HG03565 (cell line): ENCODE measurements at regions not wholly inside any gene's neighbourhood (a gene's known extent, or its start where the extent isn't known, plus 50 kb on each side); places are given as distances from the start of the nearest gene placed in this dataset.
"Not testable (repeated sequence)": the region's sequence is repeated elsewhere in the genome, so short reads cannot be mapped to it uniquely, and the experiment has no call there.

Experiments used
- ATAC-seq: cut with Tn5 transposase; IDR thresholded peaks from one replicate; pipeline ENCODE4 v1.9.1; 2021; ENCODE audit warnings: mild to moderate bottlenecking, moderate library complexity; ENCODE audit not compliant: unreplicated experiment

DNA sequence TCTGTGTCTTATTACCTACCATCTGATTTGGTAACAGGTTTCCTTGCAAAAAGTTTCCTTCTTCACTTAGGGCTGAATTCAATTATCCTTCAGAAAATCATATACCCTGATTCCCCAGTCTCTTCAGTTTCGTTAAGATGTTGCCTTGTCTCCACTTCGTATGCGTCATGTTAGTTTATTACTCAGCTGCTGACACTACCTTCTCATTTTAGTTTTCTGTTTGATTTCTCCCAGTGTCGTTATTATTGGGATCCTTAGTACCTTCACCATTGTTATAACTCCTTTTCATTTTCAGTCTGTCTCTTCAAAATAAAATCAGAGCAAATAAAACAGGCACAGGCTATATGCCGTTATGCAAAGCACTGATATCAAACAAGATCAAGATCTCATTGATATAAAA lies 87.5 kb upstream of the RBPJ start:
- ATAC-seq, result no peak

DNA sequence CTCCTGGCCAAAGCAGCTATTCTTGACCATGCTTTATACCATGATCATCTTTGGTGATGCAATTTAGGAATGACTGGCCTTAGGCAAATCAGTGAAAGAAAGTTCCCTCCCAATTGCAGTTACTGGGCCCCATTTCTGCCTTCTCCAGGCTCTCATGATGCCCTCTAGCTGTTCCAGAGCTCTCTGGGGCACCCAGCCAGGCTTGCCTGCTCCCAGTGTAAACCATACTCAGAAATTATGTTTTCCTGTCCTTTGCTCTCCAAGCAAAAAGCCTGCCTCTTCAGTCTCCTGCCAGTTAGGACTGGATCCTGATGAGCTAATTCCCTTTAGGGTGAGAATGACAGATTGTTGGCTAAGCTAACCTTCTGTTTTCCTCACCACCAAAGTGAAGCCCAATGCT lies 85.3 kb upstream of the RBPJ start:
- ATAC-seq, result no peak

- no peak for ATAC-seq
Measured at GRCh38 chr4:26237916-26238315, 82.9 kb upstream of the RBPJ start.

GRCh38 chr4:26238426-26238777 lies 82.4 kb upstream of the RBPJ start:
- ATAC-seq, result no peak

GRCh38 chr4:26238778-26239679 lies 81.8 kb upstream of the RBPJ start:
- no peak for ATAC-seq

DNA sequence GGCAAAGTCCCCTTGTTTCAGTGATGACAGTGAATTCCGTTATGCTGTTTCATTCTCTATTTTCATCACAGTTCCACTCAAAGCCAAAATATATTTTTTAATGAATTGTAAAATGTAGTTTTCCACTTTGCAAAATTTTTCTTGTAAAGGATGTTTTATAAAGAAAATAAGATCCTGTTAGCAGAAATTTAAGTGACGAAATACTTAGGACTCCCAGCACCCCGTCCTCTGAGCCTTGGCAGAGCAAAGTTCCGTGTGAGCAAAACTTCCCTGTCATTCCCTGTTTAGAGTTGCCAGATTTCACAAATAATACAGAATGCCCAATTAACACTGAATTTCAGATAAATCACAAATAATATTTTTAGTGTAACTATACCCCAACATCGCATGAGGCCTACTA lies 81.0 kb upstream of the RBPJ start:
- ATAC-seq, result no peak

GRCh38 chr4:26241179-26241578 lies 79.6 kb upstream of the RBPJ start:
- ATAC-seq, result no peak

DNA sequence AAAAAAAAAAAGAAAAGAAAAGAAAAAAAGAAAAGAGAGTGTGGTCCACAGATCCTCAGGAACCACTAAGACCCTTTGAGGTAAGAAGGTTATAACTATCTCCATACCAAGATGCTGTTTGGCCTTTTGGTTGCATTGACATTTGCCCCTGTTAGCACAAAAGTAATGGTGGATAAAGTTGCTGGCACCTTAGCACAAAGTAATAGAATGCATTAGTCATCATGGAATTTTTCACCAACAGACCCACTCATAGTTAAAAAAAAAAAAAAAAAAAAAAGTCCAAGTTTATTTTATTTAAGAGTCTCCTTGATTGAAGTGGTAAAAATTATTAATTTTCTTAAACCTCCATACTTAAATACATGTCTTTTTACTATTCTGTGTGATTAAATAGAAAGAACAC lies 78.4 kb upstream of the RBPJ start:
- no peak for ATAC-seq

GRCh38 chr4:26244138-26244537 lies 76.7 kb upstream of the RBPJ start:
- ATAC-seq, result not testable (repeated sequence)

- ATAC-seq, result no peak
Measured at GRCh38 chr4:26248647-26249046, 72.2 kb upstream of the RBPJ start.

- peak; percentile 56 for ATAC-seq
Measured at GRCh38 chr4:26252349-26253025, 68.3 kb upstream of the RBPJ start.

- no peak for ATAC-seq
Measured at GRCh38 chr4:26253968-26254367, 66.8 kb upstream of the RBPJ start.

DNA sequence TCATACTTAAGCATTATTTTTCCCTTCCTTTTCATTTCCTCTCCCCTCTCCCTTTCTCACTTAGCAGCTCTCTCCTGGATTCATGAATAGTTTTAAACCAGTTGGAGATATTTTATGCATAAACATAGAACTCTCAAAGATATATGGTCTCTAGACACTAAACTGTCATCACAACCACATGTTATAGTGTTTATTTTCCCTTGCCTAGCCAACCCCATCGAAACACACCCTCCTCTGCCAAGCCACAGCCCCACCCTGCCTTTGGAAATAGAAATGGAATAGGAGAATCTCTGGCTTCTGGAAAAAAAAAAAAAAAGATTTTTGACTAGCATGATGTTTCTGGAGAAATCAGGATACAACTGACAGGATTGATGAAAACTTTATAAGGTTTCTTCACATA lies 64.8 kb upstream of the RBPJ start:
- no peak for ATAC-seq

GRCh38 chr4:26257444-26257843 lies 63.4 kb upstream of the RBPJ start:
- ATAC-seq, result not testable (repeated sequence)

GRCh38 chr4:26257850-26258249 lies 63.0 kb upstream of the RBPJ start:
- ATAC-seq, result peak; percentile 69

- no peak for ATAC-seq
Measured at GRCh38 chr4:26260571-26260970, 60.2 kb upstream of the RBPJ start.

- no peak for ATAC-seq
Measured at GRCh38 chr4:26261405-26261804, 59.4 kb upstream of the RBPJ start.

DNA sequence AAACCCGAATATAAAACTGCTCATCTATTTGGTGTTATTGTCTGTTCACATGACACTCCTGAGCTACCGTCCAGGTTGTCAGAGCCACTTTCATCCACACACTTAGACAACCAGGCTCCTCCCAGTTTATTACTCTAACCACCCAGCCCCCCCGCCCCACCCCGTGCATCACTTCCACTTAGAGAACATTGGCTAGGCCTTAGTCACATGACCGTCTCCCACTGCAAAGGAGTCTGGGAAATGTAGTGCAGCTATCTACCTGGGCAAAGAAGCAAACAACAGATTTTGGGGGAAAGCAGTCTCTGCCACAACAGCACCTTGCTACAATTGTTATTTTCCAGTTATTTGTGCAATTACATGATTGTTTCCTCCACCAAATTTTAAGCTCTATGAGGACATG lies 57.6 kb upstream of the RBPJ start:
- no peak for ATAC-seq

GRCh38 chr4:26264109-26264508 lies 56.7 kb upstream of the RBPJ start:
- no peak for ATAC-seq

DNA sequence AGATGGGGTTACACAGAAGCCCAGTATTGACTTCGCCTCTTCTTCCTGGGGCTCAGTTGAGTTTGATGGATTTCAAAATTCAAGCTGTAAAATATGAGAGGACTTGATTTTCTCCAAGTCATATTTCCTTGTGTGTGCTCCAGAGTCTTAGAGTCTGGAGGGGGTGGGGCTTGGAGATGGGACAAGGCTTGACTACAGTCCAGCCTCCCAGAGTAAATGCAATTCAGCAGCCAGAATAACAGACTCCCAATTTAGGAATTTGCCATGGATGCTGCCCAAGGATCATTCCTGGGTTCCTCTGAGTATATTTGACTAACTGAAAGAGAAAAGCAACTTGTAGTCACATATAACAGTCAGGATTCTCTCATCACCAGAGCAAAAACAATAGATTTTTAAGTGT lies 53.7 kb upstream of the RBPJ start:
- ATAC-seq, result no peak

DNA sequence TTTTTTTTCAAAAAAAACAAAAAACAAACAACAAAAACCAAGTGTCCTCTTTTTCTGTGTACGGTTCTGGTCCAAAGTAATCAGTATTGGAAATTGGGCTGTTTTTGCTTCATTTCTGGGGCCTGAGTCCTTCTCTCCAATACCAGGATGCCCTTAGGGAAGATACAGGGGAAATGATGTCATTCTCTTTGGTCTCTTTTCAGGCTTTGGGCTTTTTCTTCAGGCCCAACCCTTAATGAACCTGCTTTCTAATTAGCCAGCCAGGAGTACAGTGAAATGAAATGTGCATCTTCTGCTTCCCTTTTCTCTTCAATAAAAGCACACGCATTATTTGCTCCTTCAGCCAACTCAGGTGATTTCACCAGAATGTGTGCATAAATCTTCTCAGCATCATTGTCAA lies 52.6 kb upstream of the RBPJ start:
- ATAC-seq, result no peak

DNA sequence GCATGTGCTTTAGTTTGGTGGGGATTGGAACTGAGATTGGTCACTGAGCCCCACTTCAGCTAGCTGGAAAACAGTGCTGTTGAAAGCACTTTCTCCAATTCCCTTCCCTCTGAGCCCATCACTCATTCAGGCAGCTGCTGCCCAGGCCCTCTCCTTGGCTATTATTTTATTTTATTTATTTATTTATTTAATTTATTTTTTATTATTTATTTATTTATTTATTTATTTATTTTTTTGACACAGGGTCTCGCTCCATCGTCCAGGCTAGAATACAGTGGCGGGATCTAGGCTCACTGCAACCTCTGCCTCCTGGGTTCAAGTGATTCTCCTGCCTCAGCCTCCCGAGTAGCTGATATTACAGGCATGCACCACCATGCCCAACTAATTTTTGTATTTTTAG lies 51.8 kb upstream of the RBPJ start:
- ATAC-seq, result no peak
